Hippocampal formation (tissue), 2 donors: ENCODE measurements at regions not wholly inside any gene's neighbourhood (a gene's known extent, or its start where the extent isn't known, plus 50 kb on each side); places are given as distances from the start of the nearest gene placed in this dataset.
A peak's percentile ranks its signal among the peaks of the same experiment; 100 is the strongest.

Experiments used
- DNase-seq, 2 donors: peaks; one replicate each; lab custom pipeline; 2025; lab: John Stamatoyannopoulos, UW

DNA sequence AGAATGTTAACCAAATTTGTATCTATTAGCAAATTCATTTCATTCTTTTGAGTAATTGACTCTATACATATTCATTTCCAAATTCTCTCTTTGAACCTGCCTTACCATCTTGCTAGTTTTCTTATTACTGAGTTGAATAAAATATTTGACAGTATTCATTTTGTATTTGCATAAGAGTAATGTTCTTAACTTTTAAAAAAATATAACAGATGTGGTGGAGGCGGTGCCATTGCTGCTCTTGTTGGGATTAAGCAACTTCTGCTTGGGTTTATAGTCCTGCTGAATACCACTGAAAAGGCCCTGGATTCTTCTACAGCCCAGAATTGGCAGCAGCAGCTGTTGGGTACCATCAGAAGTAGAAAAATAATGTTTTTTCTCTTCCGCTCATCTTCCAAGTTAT lies 148.9 kb upstream of the PEX5L start:
- DNase-seq: no peak

- no peak for DNase-seq
These were observed 152.0 kb upstream of the PEX5L start for GRCh38 chr3:180188512-180189309.

DNA sequence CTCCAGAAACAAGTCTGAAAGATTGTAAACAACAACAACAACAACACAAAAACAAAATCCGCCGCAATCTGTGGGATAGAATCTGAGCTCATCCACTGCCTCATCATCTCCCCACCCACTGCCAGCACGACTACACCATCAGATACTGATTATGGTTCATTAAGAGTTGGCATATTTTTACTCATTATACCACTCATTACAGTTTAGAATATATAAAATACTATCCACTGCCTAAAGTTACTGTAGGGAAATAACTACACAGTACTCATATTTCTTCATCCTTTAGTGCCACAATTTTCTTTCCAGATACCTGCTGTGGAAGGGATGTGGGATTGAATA lies 152.5 kb upstream of the PEX5L start:
- DNase-seq: no peak

GRCh38 chr3:180196658-180197057 lies 159.9 kb upstream of the PEX5L start:
- DNase-seq: no peak

DNA sequence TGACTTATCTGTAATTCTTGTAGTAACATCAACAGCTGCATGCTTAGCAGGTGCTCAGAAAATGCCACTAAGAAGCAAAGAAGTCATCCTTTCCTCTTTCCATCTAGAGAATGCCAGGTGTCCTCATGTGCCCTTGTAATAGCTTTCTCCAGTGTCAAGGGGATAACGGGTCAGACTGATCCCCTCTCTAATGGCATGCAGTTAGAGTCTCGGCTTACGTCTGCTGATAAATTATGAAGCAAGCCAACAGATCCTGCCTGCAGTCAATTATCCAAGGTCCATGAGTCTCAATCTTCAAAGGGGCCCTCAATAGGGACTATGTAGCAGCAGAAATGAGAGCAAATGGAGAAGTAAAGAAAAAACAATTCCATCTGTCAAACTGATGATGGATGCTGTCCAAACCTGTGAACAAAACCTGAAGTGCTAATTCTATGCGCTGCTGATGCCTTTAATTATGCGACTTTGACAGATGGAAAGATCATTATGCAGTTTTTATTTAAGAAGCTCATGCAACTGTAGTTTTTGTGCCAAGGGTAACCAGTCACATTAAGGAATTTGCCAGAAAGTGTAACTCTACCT lies 162.8 kb upstream of the PEX5L start:
- peak in 1 of 2 donors; percentile 9 for DNase-seq

DNA sequence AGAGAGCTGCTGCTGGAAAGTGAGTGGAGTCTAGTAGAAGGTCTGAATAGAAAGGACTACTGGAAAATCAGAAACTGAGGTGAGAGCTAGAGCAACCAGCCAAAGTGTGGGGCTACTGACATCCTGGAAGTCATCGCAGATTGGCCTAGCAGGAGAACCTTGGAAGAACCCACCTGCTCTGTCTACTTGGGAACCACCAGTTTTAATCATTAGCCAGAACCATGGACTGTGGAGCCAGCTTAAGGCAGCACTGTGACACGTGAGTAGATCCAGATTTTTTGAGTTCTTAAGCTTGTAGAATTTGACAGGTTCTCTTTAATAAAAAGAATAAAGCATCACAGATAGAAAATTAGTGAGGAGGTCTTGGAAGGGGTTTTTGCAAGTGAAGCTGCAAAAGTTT lies 179.1 kb upstream of the PEX5L start:
- no peak for DNase-seq

- no peak for DNase-seq
These were observed 186.5 kb upstream of the PEX5L start for GRCh38 chr3:180223268-180223667.

- DNase-seq: no peak
These were observed 192.4 kb upstream of the PEX5L start for GRCh38 chr3:180229113-180229512.

- no peak for DNase-seq
These were observed 203.2 kb upstream of the PEX5L start for GRCh38 chr3:180239939-180240338.

DNA sequence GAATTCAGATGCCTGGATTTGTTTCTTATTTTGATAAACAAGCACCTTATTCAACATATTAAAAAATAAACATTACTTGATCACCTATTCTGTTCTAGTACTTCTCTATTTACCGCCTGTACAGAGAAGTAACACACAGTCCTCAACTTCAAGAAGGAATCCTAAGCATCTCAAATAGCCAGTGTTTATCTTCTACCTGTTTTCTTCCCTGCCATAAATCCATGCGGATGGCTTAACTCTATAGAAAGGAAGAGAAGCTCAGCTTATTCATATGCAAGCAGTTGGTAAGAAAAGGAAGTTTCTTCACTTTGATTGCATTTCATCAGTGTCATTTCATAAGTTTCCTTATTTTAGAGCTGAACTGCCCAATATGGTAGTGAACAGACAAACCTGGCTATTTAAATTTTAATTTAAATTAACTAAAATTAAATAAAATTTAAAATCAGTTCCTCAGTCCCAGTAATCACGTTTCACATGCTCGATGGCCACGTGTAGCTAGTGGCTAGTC lies 210.0 kb upstream of the PEX5L start:
- no peak for DNase-seq

GRCh38 chr3:180250172-180250571 lies 213.4 kb upstream of the PEX5L start:
- no peak for DNase-seq

DNA sequence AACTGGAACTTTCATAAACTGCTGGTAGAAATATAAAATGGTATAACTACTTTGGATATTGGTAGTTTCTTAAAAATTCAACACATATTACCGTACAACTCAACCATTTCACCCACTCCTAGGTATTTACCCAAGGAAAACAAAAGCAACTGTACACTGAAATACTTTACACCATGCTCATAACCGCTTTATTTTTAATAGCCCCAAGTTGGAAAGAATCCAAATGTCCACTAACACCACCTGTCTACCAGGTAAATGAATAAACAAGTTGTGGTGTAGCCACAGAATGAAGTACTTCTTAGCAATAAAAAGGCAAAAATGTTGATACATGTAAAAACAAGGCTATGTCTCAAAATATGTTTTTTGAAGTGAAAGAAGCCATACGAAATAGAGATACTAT lies 215.9 kb upstream of the PEX5L start:
- DNase-seq: no peak

- no peak for DNase-seq
These were observed 216.5 kb upstream of the PEX5L start for GRCh38 chr3:180253283-180253682.

GRCh38 chr3:180264479-180264878 lies 227.7 kb upstream of the PEX5L start:
- no peak for DNase-seq

GRCh38 chr3:180265551-180265950 lies 228.8 kb upstream of the PEX5L start:
- DNase-seq: peak in 1 of 2 donors; percentile 9

DNA sequence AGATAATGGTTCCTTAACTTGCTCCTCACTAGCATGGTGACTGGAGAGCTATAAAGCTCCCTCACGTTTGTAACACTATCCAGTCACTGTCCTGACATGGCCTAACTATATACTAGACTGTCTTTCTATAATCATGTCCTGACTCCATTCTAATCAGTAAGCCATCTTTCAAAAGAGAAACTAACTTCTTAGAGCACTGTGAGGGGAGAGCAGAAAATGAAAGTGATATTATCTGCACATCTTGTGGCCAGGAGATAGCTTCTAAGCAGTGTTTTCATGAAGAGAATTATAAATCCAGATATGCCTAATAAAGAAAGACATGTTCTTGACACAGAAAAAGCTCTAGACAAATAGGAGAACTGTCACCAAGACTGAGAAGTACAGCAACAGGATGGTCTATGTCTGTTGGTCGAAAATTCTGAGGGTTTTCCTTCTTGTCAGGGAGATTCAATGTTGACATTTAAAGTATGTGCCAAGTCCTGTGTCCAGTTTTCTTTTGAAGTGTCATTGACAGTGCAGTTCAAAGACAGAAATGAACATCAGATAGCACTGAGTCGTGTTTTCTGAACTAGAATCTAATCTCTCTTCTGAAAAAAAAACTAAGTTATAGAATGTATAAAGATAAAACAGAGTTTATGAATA lies 230.6 kb upstream of the PEX5L start:
- DNase-seq: no peak

DNA sequence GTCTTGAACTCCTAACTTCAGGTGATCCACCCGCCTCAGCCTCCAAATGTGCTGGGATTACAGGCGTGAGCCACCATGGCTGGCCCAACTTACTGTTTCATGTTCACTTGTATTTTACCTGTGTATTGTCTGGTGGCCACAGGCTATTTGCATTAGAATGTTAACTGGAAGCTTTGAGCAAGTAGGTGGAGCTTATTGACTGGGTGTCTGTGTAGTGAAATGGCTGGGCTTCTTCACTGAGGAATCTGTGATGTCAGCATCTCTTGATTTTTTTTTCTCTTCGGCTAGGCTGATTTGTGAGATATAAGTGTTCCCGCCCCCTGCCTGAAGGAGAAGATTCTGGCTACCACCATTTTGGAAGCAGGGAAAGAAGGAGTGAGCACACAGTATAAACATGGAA lies 237.8 kb upstream of the PEX5L start:
- no peak for DNase-seq

DNA sequence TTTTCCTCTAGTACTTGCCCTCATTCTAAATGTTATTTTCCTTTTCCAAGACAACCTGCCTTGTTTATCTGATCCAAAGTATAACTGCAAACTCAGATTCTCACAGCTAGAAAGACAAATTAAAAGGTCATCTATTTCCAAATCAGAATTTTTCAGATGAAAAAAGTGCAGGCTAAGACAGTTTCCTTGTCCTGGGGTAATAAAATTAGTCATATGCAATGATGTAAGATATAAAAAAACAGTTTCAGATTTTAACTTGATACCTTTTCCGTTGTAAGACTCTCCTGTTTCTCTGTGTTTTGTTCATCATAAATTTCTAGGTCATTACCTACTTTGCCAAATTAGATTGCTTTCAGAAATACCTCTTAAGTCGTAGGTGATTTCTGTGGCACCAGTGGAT lies 238.4 kb upstream of the PEX5L start:
- DNase-seq: no peak

- no peak for DNase-seq
These were observed 240.3 kb upstream of the PEX5L start for GRCh38 chr3:180277041-180277440.

- no peak for DNase-seq
These were observed 241.9 kb upstream of the PEX5L start for GRCh38 chr3:180278583-180279188.

GRCh38 chr3:180280555-180280954 lies 243.8 kb upstream of the PEX5L start:
- no peak for DNase-seq

GRCh38 chr3:180282386-180282785 lies 245.6 kb upstream of the PEX5L start:
- no peak for DNase-seq

DNA sequence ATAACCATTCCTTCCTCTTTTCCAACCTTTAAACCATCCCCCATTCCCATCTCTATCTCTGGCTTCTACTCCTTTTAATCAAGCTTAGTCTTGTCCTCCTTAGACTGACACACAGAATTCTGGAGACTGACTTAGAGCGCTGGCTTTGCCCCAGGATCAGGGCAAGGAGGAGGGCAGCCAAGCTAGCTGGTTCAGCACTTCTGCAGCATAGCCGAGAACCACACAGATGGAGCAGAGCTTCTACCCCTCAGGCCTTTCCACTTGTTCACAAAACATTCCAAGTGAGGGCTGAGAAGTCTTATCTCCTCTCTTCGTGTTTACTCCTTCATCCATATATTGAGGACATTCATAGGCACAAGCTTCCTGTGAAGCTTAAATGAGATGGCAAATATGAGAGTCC lies 246.5 kb upstream of the PEX5L start:
- no peak for DNase-seq
